ENCODE measurements at regions not wholly inside any gene's neighbourhood (a gene's known extent, or its start where the extent isn't known, plus 50 kb on each side); places are given as distances from the start of the nearest gene placed in this dataset.

GRCh38 chr15:69513986-69514385 is 61.4 kb downstream of the RPLP1 start:
- no peaks in the 10 kb centered on the region for H3K9me3 ChIP-seq
- no peak overlapping the region for H3K4me2 ChIP-seq
- no peak overlapping the region for H2AFZ ChIP-seq (ENCODE audit: low read depth)
- 58% methylated on average over 3 of the region's 7 CpGs for WGBS (ENCODE audit: low lambda C conversion rate)
- H3K36me3 ChIP-seq (replicated peaks in 1 of 2; ENCODE audit: control insufficient read depth in 1 of 2, insufficient read depth in 2 of 2, low read length in 1 of 2): no peaks in the 10 kb centered on the region
- TF ChIP-seq EP300 (IDR thresholded peaks at IDR 0.05; ENCODE audit: borderline replicate concordance in 1 of 2, low read depth in 1 of 2, low read length in 1 of 2): no peak
- no peak for TF ChIP-seq TEAD4 (IDR thresholded peaks at IDR 0.05; ENCODE audit: borderline replicate concordance, insufficient read depth)
- TF ChIP-seq FOSL2 (IDR thresholded peaks at IDR 0.05; ENCODE audit: borderline replicate concordance, low read depth): no peak
- TF ChIP-seq CHD2 (IDR thresholded peaks at IDR 0.05; ENCODE audit: low read length, partially characterized antibody): no peak
- TF ChIP-seq MXI1 (IDR thresholded peaks at IDR 0.05; ENCODE audit: low read depth, low read length): no peak
- no peak for TF ChIP-seq POLR2AphosphoS5 (IDR thresholded peaks at IDR 0.05; ENCODE audit: low read depth, low read length)
- no peak for TF ChIP-seq TCF12 (IDR thresholded peaks at IDR 0.05)
- TF ChIP-seq RXRA (IDR thresholded peaks at IDR 0.05; ENCODE audit: borderline replicate concordance, low read depth): no peak
- no peak for TF ChIP-seq GABPA (IDR thresholded peaks at IDR 0.05; ENCODE audit: low read depth)
- no peak for TF ChIP-seq RCOR1 (IDR thresholded peaks at IDR 0.05; ENCODE audit: low read length)
- no peak for TF ChIP-seq MAX (IDR thresholded peaks at IDR 0.05; ENCODE audit: low read depth)
- TF ChIP-seq RFX5 (IDR thresholded peaks at IDR 0.05; ENCODE audit: low read length): no peak
- no peak for TF ChIP-seq GATA2 (CRISPR knock-in tag; IDR thresholded peaks at IDR 0.05)
- TF ChIP-seq CTCF (IDR thresholded peaks at IDR 0.05): no peak
- no peak for TF ChIP-seq ZBTB33 (IDR thresholded peaks at IDR 0.05; ENCODE audit: borderline replicate concordance, low read depth)
- TF ChIP-seq RAD21 (IDR thresholded peaks at IDR 0.05; ENCODE audit: low read length): no peak
- TF ChIP-seq PBX3 (IDR thresholded peaks at IDR 0.05): no peak
- H3K27ac ChIP-seq (ENCODE audit: low read depth in 2 of 2, low read length in 1 of 2): no peak overlapping the region
- H3K27me3 ChIP-seq (ENCODE audit: insufficient read depth): no peaks in the 10 kb centered on the region
- H3F3A ChIP-seq (replicated peaks; ENCODE audit: insufficient read depth): no peaks in the 10 kb centered on the region
- no peaks in the 10 kb centered on the region for H4K20me1 ChIP-seq (ENCODE audit: insufficient read depth)
- ChIA-PET POLR2A (no interaction called here), CTCF (interaction anchor here (0.9 to 1.5 kb wide), 3 partner anchors 12 to 1114 kb away, joined by 3 to 4 read pairs (median 3); no protein-coding TSS in a partner anchor)
- H3K9me2 ChIP-seq: no peaks in the 10 kb centered on the region
- peaks cover 0 to 4% of the 10 kb centered on the region in 2 experiments; a peak in 1 of 4 replicates for H3K4me1 ChIP-seq (ENCODE audit: control insufficient read depth in 1 of 2, insufficient read depth in 2 of 2, low read depth in 1 of 2, low read length in 1 of 2)
- H3K79me2 ChIP-seq (ENCODE audit: insufficient read depth): no peaks in the 10 kb centered on the region
- H3K9ac ChIP-seq: no peak overlapping the region
- no peak overlapping the region for H3K4me3 ChIP-seq (ENCODE audit: low read depth in 2 of 2, low read length in 1 of 2)
- no peak for DNase-seq

All from SK-N-SH (cell line).